ENCODE measurements at regions not wholly inside any gene's neighbourhood (a gene's known extent, or its start where the extent isn't known, plus 50 kb on each side); places are given as distances from the start of the nearest gene placed in this dataset.

- ATAC-seq (no peak), DNase-seq (ENCODE audit: low spot score) (no peak)
- intact Hi-C loops (cut with DNase I), result no loop called here
Measured at GRCh38 chr3:107868449-107868848, 222.4 kb downstream of the CD47 start.

- intact Hi-C loops (cut with DNase I), result no loop called here
- no peak for ATAC-seq
Measured at GRCh38 chr3:107861904-107862303, 228.9 kb downstream of the CD47 start.

DNA sequence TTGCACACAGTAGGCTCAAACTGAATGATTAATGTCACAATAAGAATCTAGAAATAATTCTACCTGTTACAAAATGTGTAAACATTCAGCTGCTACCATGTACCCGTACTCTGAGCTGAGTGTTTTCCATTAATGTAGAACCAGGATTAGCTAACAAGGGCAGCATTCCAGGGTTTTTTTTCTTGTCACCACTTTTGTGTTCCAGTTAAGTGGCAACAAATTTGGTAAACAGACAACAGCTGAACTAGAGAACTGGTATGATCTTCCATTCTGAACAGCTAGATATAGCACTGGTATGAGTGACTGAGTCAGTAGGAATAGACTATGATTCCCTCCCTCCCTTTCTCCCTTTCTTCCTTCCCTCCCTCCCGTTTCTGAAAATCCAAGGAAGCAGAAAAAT, 229.4 kb downstream of the CD47 start:
- intact Hi-C loops (cut with DNase I), result no loop called here
- no peak for ATAC-seq
- DNase-seq (ENCODE audit: low spot score), result no peak

More at GRCh38 chr3:107861904-107862303, 228.9 kb downstream of the CD47 start:
- no peak for DNase-seq (ENCODE audit: low spot score)

Data from sciatic nerve (tissue), 2 donors.